Left renal pelvis (tissue), 4 donors: ENCODE measurements at regions not wholly inside any gene's neighbourhood (a gene's known extent, or its start where the extent isn't known, plus 50 kb on each side); places are given as distances from the start of the nearest gene placed in this dataset.

Source experiments
- DNase-seq, 4 donors: peaks; one replicate each; pipeline ENCODE4 v3.0.0-alpha.2; 2013; ENCODE audit warnings: low read depth in 4 of 4, low spot score in 3 of 4

- DNase-seq, result no peak
Measured at GRCh38 chr5:71982717-71983395, 124.4 kb upstream of the MAP1B start.

GRCh38 chr5:71986101-71986500 lies 121.2 kb upstream of the MAP1B start:
- no peak for DNase-seq

DNA sequence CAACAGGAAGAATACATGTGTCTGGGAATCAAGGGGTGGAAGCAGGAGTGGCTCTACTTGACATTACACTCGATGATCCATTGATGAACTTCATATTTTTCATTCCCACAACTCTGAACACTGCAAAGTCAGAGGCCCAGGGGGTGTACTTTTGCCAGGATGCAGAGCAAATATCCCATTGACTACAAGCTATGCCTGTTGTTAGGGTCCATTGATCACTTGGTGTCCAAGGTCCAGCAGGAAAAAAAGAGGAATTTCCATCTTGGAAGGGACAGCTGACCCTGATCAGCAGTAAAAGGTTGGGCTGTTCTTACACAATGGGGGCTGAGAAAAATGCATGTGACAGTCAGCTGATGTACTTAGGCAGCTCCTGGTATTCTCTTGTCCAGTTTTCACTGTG lies 118.5 kb upstream of the MAP1B start:
- DNase-seq, result no peak

DNA sequence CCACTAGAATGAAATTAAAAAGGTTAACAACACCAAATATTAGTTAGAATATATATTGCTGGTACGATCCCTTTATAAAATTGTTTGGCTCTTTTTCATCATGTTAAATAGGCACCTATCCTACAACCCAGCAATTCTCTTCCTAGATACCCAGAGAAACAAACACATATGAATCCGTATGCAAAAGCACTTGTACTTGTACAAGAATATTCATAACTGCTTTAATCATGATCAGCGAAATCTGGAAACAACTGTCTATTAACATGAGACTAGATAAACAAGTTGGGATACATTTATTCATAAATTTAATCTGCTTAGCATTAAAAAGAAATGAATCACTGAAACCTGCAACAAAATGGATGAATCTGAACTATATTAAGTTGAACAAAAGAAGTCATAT lies 113.7 kb upstream of the MAP1B start:
- no peak for DNase-seq

DNA sequence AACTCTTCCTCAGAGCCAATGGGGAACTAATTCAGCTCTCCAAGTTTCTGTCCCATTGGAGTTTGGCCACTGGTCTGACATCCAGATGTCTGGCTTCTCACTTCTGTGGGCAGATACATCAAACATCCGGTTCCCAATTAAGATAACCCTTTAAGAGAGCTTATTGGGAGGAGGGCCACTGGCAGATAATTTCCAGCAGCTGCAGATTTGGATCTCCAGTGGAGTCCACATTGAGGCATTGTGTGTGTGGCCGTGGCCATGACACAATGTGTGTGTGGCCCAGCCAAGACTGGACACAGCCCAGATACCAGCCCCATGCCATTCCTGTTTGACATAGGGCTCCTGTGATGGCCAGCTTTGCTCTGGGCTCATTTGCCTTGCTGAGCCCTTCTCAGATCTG lies 110.5 kb upstream of the MAP1B start:
- no peak for DNase-seq

- no peak for DNase-seq
Measured at GRCh38 chr5:71998746-71999145, 108.5 kb upstream of the MAP1B start.

DNA sequence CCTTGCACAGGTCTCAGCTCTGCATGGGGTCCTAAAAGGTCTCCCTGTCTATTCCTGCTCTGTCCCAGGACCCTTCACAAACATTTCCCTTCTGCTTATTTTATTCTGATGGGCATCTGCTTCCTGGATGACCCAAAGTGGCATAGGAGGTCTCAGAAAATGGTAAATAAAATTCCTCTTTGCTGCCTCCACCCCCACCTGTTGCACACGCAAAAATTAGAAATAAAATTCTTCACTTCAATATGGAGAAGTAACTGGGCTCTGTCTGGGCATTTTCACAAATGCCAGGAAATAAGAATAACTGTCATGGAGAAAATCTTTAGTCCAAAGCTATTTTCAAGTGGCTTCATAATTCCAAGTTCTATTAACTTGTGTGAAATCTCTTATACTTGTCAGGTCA lies 106.6 kb upstream of the MAP1B start:
- DNase-seq, result no peak

DNA sequence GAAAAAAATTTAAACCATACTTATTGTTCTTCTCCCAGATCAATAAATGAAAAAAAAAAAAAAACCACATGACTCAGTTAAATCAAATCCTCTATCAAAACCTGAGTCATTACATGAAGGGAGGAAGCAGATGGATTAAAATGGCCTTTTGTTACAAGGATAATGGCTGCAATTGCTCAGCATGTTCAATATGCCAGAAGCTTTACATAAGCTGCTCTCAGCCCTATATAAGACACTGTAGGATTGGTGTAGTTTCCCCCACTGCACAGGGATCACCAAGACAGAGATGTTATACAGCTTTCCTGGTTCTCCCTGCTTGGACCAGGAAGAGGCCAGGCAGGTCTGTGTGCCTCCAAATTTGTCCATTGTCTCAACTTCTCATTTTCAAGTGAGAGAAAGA lies 101.6 kb upstream of the MAP1B start:
- DNase-seq, result no peak

GRCh38 chr5:72006361-72006760 lies 100.9 kb upstream of the MAP1B start:
- no peak for DNase-seq

GRCh38 chr5:72007336-72008111 lies 99.8 kb upstream of the MAP1B start:
- DNase-seq, result no peak

GRCh38 chr5:72009280-72009679 lies 98.0 kb upstream of the MAP1B start:
- DNase-seq, result no peak

GRCh38 chr5:72010430-72010829 lies 96.8 kb upstream of the MAP1B start:
- DNase-seq, result no peak

GRCh38 chr5:72012906-72013305 lies 94.4 kb upstream of the MAP1B start:
- no peak for DNase-seq

DNA sequence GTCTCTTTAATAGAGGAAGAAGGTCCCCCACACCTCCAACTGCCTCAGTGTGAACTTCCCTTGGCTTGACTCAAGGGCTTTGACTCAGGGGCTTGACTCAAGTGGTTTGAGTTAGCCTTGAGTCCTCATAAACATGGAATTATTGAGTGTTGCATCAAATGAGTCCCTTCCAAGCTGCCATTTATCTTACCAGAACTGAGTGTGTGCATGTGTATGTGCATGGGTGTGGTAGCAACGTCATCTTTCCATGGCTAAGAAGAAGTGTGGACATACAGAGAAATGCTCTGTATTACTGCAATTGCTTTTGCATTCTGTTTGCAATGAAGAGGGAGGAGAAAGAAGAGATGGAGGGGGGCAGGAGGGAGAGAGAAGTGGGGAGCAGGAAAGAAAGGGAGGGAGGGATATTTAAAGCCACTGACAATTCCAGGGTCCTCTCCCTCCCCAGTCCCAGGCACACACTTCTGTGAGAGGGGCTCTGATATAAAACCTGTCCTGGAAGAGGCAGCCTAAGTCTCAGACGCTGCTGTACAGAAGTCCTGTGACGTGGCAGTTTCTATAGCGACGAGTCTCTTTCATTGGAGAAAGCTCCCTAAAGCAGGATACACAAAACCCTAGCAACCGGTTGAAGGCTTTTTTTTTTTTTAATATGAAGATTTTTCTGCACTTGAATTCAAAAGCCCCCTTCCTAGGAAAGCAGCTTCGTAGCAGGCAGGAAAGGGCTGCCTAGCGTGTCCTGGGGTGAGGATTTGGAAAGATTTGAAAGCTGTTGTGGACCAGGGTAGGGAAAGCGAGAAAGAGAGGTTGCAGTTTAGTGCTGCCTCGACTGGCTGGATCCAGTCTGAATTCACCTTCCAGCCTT lies 93.3 kb upstream of the MAP1B start:
- DNase-seq, result peak in 3 of 4 donors; percentile 26 to 63 (median 37)

GRCh38 chr5:72015103-72015548 lies 92.1 kb upstream of the MAP1B start:
- DNase-seq, result no peak

GRCh38 chr5:72018143-72018803 lies 89.0 kb upstream of the MAP1B start:
- DNase-seq, result peak in 1 of 4 donors; percentile 14

- DNase-seq, result no peak
Measured at GRCh38 chr5:72020161-72020983, 86.9 kb upstream of the MAP1B start.

GRCh38 chr5:72021651-72022357 lies 85.5 kb upstream of the MAP1B start:
- no peak for DNase-seq

- DNase-seq, result no peak
Measured at GRCh38 chr5:72028382-72028781, 78.9 kb upstream of the MAP1B start.
